GM23338 (cell line): ENCODE measurements at regions not wholly inside any gene's neighbourhood (a gene's known extent, or its start where the extent isn't known, plus 50 kb on each side); places are given as distances from the start of the nearest gene placed in this dataset.

Source experiments
- CREB1 ChIP-seq: fragments of 250-450 bp; sonication (Bioruptor Pico); IDR thresholded peaks from 2 replicates; pipeline ENCODE4 v1.5.0; 2020; ENCODE audit warnings: low read depth, mild to moderate bottlenecking, moderate library complexity
- CTCF ChIP-seq, 2 experiments: fragments of 200-600 bp in 1 of 2; sonication (generic) in 1 of 2; conservative IDR thresholded peaks; 2 replicates each; pipeline versions ENCODE4 v1.5.1 to v1.6.1; 2016 to 2017; ENCODE audit warnings: antibody characterized with exemption in 2 of 2, low read depth in 2 of 2, mild to moderate bottlenecking in 2 of 2, moderate library complexity in 1 of 2
- ETS1 ChIP-seq: IDR thresholded peaks from 2 replicates; pipeline ENCODE4 v1.6.1; 2016; ENCODE audit warnings: antibody characterized with exemption
- EZH2 ChIP-seq: fragments of 200-600 bp; sonication (generic); IDR thresholded peaks from one replicate; pipeline ENCODE4 v1.8.0; 2017; ENCODE audit warnings: antibody characterized with exemption, mild to moderate bottlenecking, low read depth; ENCODE audit not compliant: unreplicated experiment
- EZH2phosphoT487 ChIP-seq: fragments of 200-600 bp; sonication (generic); IDR thresholded peaks from one replicate; pipeline ENCODE4 v1.8.1; 2018; ENCODE audit warnings: antibody characterized with exemption; ENCODE audit not compliant: unreplicated experiment
- JUNB ChIP-seq: IDR thresholded peaks from one replicate; pipeline ENCODE4 v1.6.1; 2016; ENCODE audit warnings: antibody characterized with exemption; ENCODE audit not compliant: unreplicated experiment
- NANOG ChIP-seq: IDR thresholded peaks from 2 replicates; pipeline ENCODE4 v1.6.1; 2016; ENCODE audit warnings: antibody characterized with exemption, borderline replicate concordance
- POLR2AphosphoS5 ChIP-seq: IDR thresholded peaks from 2 replicates; pipeline ENCODE4 v1.6.1; 2016; ENCODE audit warnings: antibody characterized with exemption, low read depth
- REST ChIP-seq: IDR thresholded peaks from one replicate; pipeline ENCODE4 v1.6.1; 2018; ENCODE audit warnings: antibody characterized with exemption; ENCODE audit not compliant: unreplicated experiment
- STAT1 ChIP-seq: IDR thresholded peaks from one replicate; pipeline ENCODE4 v1.6.1; 2016; ENCODE audit warnings: antibody characterized with exemption; ENCODE audit not compliant: unreplicated experiment
- ZNF114 ChIP-seq: fragments of 250-450 bp; sonication (Bioruptor Pico); IDR thresholded peaks from 2 replicates; pipeline ENCODE4 v1.5.0; 2020; ENCODE audit warnings: mild to moderate bottlenecking, moderate library complexity

- TF ChIP-seq ETS1 (no peak), CTCF (conservative IDR thresholded peaks at IDR 0.05; ENCODE audit: low read depth in 2 of 2) (no peak), POLR2AphosphoS5 (no peak), REST (no peak), EZH2 (no peak), JUNB (no peak), EZH2phosphoT487 (no peak), NANOG (no peak), ZNF114 (CRISPR knock-in tag) (no peak), CREB1 (CRISPR knock-in tag) (no peak), STAT1 (no peak)
Observed at GRCh38 chr5:152861231-152861630, 456.2 kb upstream of the NMUR2 start.
